HCT116 (cell line): ENCODE measurements at regions not wholly inside any gene's neighbourhood (a gene's known extent, or its start where the extent isn't known, plus 50 kb on each side); places are given as distances from the start of the nearest gene placed in this dataset.

Experiments
- ATAC-seq: fragments of 200-7000 bp; cut with Tn5 transposase; 2 replicates; pipeline ENCODE4 v1.9.1; 2020; ENCODE audit warnings: mild to moderate bottlenecking, moderate library complexity
- BruUV-seq: library from RNA; stranded (reverse); fragments of 400-500 nt; replicated peaks from 2 replicates; lab custom pipeline; 2021; lab: Mats Ljungman, UMichigan
- CTCF ChIA-PET: fragments of 300-600 bp; sonication (Branson Sonifier 250); formaldehyde crosslinking; loops from one replicate; lab custom pipeline; 2021; ENCODE audit warnings: antibody characterized with exemption; lab: Charles Lee
- POLR2A ChIA-PET: fragments of 300-600, 350-600 bp; sonication (Branson Sonifier 250); formaldehyde crosslinking; loops from one replicate; lab custom pipeline; 2021; ENCODE audit warnings: antibody characterized with exemption; lab: Charles Lee
- RAD21 ChIA-PET, 2 experiments: fragments of 300-600 bp; sonication (Branson Sonifier 250); formaldehyde crosslinking; loops; one replicate each; lab custom pipeline; 2023; ENCODE audit warnings: low total read pairs in 2 of 2; ENCODE audit not compliant: uncharacterized antibody in 2 of 2, unreplicated experiment in 2 of 2, low non-redundant PET in 1 of 2; lab: Charles Lee
- DNase-seq: peaks from one replicate; pipeline ENCODE4 v3.0.0-alpha.2; 2010; ENCODE audit warnings: low read depth, low spot score
- H2AFZ ChIP-seq: fragments of 200-600 bp; shearing (Covaris generic), sonication (generic); 2 replicates; pipeline ENCODE4 v1.6.1; 2017; ENCODE audit warnings: low read depth, mixed run types, mixed read lengths, antibody characterized with exemption, low read length; ENCODE audit not compliant: poor library complexity, severe bottlenecking
- H3K27ac ChIP-seq: 2 replicates; pipeline ENCODE4 v1.5.1; 2012; ENCODE audit warnings: low read depth, low read length
- H3K27me3 ChIP-seq: fragments of 200-600 bp; sonication (generic); 2 replicates; pipeline ENCODE4 v1.6.1; 2016; ENCODE audit warnings: mixed run types, low read length, mixed read lengths; ENCODE audit not compliant: insufficient read depth
- H3K36me3 ChIP-seq, 2 experiments: fragments of 200-500 bp in 1 of 2; fragments of 200-600 bp in 1 of 2; sonication (Bioruptor generic) in 1 of 2; sonication (generic) in 1 of 2; 2 replicates each; pipeline versions ENCODE4 v1.5.1 to v1.6.1; 2014 to 2016; ENCODE audit warnings: low read length in 2 of 2, inconsistent platforms in 1 of 2, mixed read lengths in 1 of 2, mixed run types in 1 of 2; ENCODE audit not compliant: insufficient read depth in 2 of 2, control insufficient read depth in 1 of 2
- H3K4me1 ChIP-seq, 2 experiments: fragments of 200-600 bp in 1 of 2; sonication (generic) in 1 of 2; 2 replicates each; pipeline versions ENCODE4 v1.5.1 to v1.6.1; 2012 to 2017; ENCODE audit warnings: low read length in 2 of 2, inconsistent platforms in 1 of 2, mild to moderate bottlenecking in 1 of 2, mixed read lengths in 1 of 2, mixed run types in 1 of 2, moderate library complexity in 1 of 2; ENCODE audit not compliant: insufficient read depth in 2 of 2, control insufficient read depth in 1 of 2
- H3K4me2 ChIP-seq: fragments of 200-600 bp; sonication (generic); 2 replicates; pipeline ENCODE4 v1.6.1; 2017; ENCODE audit warnings: mixed run types, low read length, mixed read lengths
- H3K4me3 ChIP-seq, 2 experiments: fragments of 200-600 bp in 1 of 2; sonication (generic) in 1 of 2; replicated peaks in 1 of 2; 2 replicates each; pipeline ENCODE4 v1.5.1; 2011 to 2016; ENCODE audit warnings: low read length in 2 of 2, control low read depth in 1 of 2, low read depth in 1 of 2, mild to moderate bottlenecking in 1 of 2, mixed read lengths in 1 of 2, mixed run types in 1 of 2
- H3K79me2 ChIP-seq: fragments of 200-600 bp; sonication (generic); 2 replicates; pipeline ENCODE4 v1.6.1; 2017; ENCODE audit warnings: mild to moderate bottlenecking, mixed run types, low read length, moderate library complexity, mixed read lengths; ENCODE audit not compliant: insufficient read depth
- H3K9ac ChIP-seq: fragments of 200-600 bp; sonication (generic); 2 replicates; pipeline ENCODE4 v1.6.1; 2016; ENCODE audit warnings: low read length, mixed read lengths
- H3K9me2 ChIP-seq: fragments of 200-600 bp; sonication (generic), shearing (Covaris generic); 2 replicates; pipeline ENCODE4 v1.6.1; 2017; ENCODE audit warnings: mixed run types, mild to moderate bottlenecking, moderate library complexity; ENCODE audit not compliant: insufficient read depth
- H3K9me3 ChIP-seq, 2 experiments: fragments of 200-500 bp in 1 of 2; fragments of 200-600 bp in 1 of 2; sonication (Bioruptor generic) in 1 of 2; sonication (generic) in 1 of 2; 2 replicates each; pipeline ENCODE4 v1.6.1; 2014 to 2017; ENCODE audit warnings: low read length in 2 of 2, mixed read lengths in 2 of 2, inconsistent platforms in 1 of 2, low read depth in 1 of 2, mild to moderate bottlenecking in 1 of 2, mixed run types in 1 of 2, moderate library complexity in 1 of 2; ENCODE audit not compliant: control insufficient read depth in 1 of 2, insufficient read depth in 1 of 2
- H4K20me1 ChIP-seq: fragments of 200-600 bp; sonication (generic), shearing (Covaris generic); 2 replicates; pipeline ENCODE4 v1.6.1; 2017; ENCODE audit warnings: mixed run types, mild to moderate bottlenecking, moderate library complexity; ENCODE audit not compliant: insufficient read depth
- CEBPB ChIP-seq: IDR thresholded peaks from 2 replicates; pipeline ENCODE4 v1.6.1; 2012; ENCODE audit warnings: low read depth
- EZH2 ChIP-seq: fragments of 200-600 bp; sonication (generic); IDR thresholded peaks from 2 replicates; pipeline ENCODE4 v1.6.1; 2017; ENCODE audit warnings: antibody characterized with exemption, mixed run types
- FOSL1 ChIP-seq: IDR thresholded peaks from 2 replicates; pipeline ENCODE4 v1.6.1; 2012; ENCODE audit warnings: low read depth
- JUND ChIP-seq: IDR thresholded peaks from 2 replicates; pipeline ENCODE4 v1.6.1; 2012
- POLR2A ChIP-seq: IDR thresholded peaks from 2 replicates; pipeline ENCODE4 v1.7.0; 2011; ENCODE audit warnings: borderline replicate concordance; ENCODE audit not compliant: insufficient read depth, insufficient read length; ENCODE audit errors: extremely low read depth
- POLR2AphosphoS5 ChIP-seq: IDR thresholded peaks from 2 replicates; pipeline ENCODE4 v1.6.1; 2011; ENCODE audit warnings: mild to moderate bottlenecking, low read depth, low read length, moderate library complexity
- SIN3A ChIP-seq: IDR thresholded peaks from 2 replicates; pipeline ENCODE4 v1.6.1; 2012; ENCODE audit warnings: low read depth
- SP1 ChIP-seq: IDR thresholded peaks from 2 replicates; pipeline ENCODE4 v1.6.1; 2012; ENCODE audit warnings: low read depth
- SRF ChIP-seq: IDR thresholded peaks from 2 replicates; pipeline ENCODE4 v1.6.1; 2012; ENCODE audit warnings: low read depth
- TCF7L2 ChIP-seq: IDR thresholded peaks from 2 replicates; pipeline ENCODE4 v1.7.0; 2011; ENCODE audit warnings: borderline replicate concordance, inconsistent platforms; ENCODE audit not compliant: insufficient read depth, insufficient read length; ENCODE audit errors: extremely low read depth
- YY1 ChIP-seq: IDR thresholded peaks from 2 replicates; pipeline ENCODE4 v1.6.1; 2011; ENCODE audit warnings: low read length, low read depth, moderate library complexity, mild to moderate bottlenecking; ENCODE audit not compliant: insufficient replicate concordance; ENCODE audit errors: extremely low read depth
- ZNF274 ChIP-seq: fragments of 200-500 bp; sonication (Bioruptor generic); IDR thresholded peaks from 2 replicates; pipeline ENCODE4 v1.6.1; 2014; ENCODE audit warnings: mild to moderate bottlenecking, low read depth, low read length, inconsistent platforms
- intact Hi-C: fragments of 100-400 bp; cut with micrococcal nuclease; formaldehyde crosslinking; loops from 2 replicates; pipeline ENCODE4 v1.10.0; 2022
- TF ChIP-seq, protein P1 (sequence below), 3 experiments: fragments of 200-600 bp in 1 of 3; sonication (generic) in 1 of 3; IDR thresholded peaks in 2 of 3; conservative IDR thresholded peaks in 1 of 3; 2 replicates each; pipeline ENCODE4 v1.5.1; 2012 to 2017; ENCODE audit warnings: low read depth in 2 of 3, low read length in 2 of 3, antibody characterized with exemption in 1 of 3, borderline replicate concordance in 1 of 3, control low read depth in 1 of 3, mild to moderate bottlenecking in 1 of 3, mixed read lengths in 1 of 3, mixed run types in 1 of 3, moderate library complexity in 1 of 3; ENCODE audit not compliant: insufficient read depth in 1 of 3
- TF ChIP-seq, protein P2 (sequence below): IDR thresholded peaks from 2 replicates; pipeline ENCODE4 v1.6.1; 2012

GRCh38 chrX:16429406-16429805, 220.6 kb upstream of the S100G start:
- H2AFZ ChIP-seq = no peak overlapping the region
- intact Hi-C loops = no loop called here
- H3K9me2 ChIP-seq = no peaks in the 10 kb centered on the region
- no TSS peak for BruUV-seq
- H3K4me3 ChIP-seq = no peak overlapping the region
- ChIA-PET POLR2A (no interaction called here), CTCF (no interaction called here), RAD21 (no interaction called here)
- DNase-seq (no peak), ATAC-seq (no peak)
- TF ChIP-seq SIN3A = no peak
- TF ChIP-seq TCF7L2 = no peak
- no peak for TF ChIP-seq POLR2A
- TF ChIP-seq, protein P1, sequence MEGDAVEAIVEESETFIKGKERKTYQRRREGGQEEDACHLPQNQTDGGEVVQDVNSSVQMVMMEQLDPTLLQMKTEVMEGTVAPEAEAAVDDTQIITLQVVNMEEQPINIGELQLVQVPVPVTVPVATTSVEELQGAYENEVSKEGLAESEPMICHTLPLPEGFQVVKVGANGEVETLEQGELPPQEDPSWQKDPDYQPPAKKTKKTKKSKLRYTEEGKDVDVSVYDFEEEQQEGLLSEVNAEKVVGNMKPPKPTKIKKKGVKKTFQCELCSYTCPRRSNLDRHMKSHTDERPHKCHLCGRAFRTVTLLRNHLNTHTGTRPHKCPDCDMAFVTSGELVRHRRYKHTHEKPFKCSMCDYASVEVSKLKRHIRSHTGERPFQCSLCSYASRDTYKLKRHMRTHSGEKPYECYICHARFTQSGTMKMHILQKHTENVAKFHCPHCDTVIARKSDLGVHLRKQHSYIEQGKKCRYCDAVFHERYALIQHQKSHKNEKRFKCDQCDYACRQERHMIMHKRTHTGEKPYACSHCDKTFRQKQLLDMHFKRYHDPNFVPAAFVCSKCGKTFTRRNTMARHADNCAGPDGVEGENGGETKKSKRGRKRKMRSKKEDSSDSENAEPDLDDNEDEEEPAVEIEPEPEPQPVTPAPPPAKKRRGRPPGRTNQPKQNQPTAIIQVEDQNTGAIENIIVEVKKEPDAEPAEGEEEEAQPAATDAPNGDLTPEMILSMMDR (IDR thresholded peaks at IDR 0.05 in 2 of 3, conservative IDR thresholded peaks at IDR 0.05 in 1 of 3; ENCODE audit: borderline replicate concordance in 1 of 3, insufficient read depth in 1 of 3, low read depth in 2 of 3, low read length in 2 of 3) = no peak
- TF ChIP-seq EZH2 = no peak
- no peak for TF ChIP-seq JUND
- TF ChIP-seq, protein P2, sequence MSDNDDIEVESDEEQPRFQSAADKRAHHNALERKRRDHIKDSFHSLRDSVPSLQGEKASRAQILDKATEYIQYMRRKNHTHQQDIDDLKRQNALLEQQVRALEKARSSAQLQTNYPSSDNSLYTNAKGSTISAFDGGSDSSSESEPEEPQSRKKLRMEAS = no peak
- TF ChIP-seq SP1 = no peak
- TF ChIP-seq CEBPB = no peak
- no peak for TF ChIP-seq SRF
- TF ChIP-seq ZNF274 = no peak
- no peak for TF ChIP-seq YY1
- TF ChIP-seq FOSL1 = no peak
- no peak for TF ChIP-seq POLR2AphosphoS5
- no peaks in the 10 kb centered on the region for H3K4me1 ChIP-seq
- H3K36me3 ChIP-seq = no peaks in the 10 kb centered on the region
- H3K9me3 ChIP-seq = no peaks in the 10 kb centered on the region
- no peaks in the 10 kb centered on the region for H3K27me3 ChIP-seq
- no peaks in the 10 kb centered on the region for H4K20me1 ChIP-seq
- no peak overlapping the region for H3K9ac ChIP-seq
- no peaks in the 10 kb centered on the region for H3K79me2 ChIP-seq
- H3K27ac ChIP-seq = no peak overlapping the region
- no peak overlapping the region for H3K4me2 ChIP-seq
